PC-3 (cell line): ENCODE measurements at regions not wholly inside any gene's neighbourhood (a gene's known extent, or its start where the extent isn't known, plus 50 kb on each side); places are given as distances from the start of the nearest gene placed in this dataset.

Experiments
- ATAC-seq: fragments of 200-7000 bp; cut with Tn5 transposase; 2 replicates; pipeline ENCODE4 v1.9.1; 2020; ENCODE audit warnings: mild to moderate bottlenecking, moderate library complexity
- BruUV-seq: library from RNA; stranded (reverse); fragments of 400-500 nt; replicated peaks from 2 replicates; lab custom pipeline; 2021; lab: Mats Ljungman, UMichigan
- CTCF ChIA-PET: fragments of 300-600 bp; sonication (Branson Sonifier 250); formaldehyde crosslinking; loops from one replicate; lab custom pipeline; 2022; ENCODE audit warnings: antibody characterized with exemption; lab: Charles Lee
- POLR2A ChIA-PET: fragments of 300-600 bp; sonication (Branson Sonifier 250); formaldehyde crosslinking; loops from one replicate; lab custom pipeline; 2022; ENCODE audit warnings: antibody characterized with exemption; ENCODE audit not compliant: unreplicated experiment; lab: Charles Lee
- DNase-seq: peaks from one replicate; pipeline ENCODE4 v3.0.0-alpha.2; 2015
- H2AFZ ChIP-seq: fragments of 300-600 bp; sonication (generic); 2 replicates; pipeline ENCODE4 v1.6.0; 2016; ENCODE audit warnings: antibody characterized with exemption, low read length
- H3F3A ChIP-seq: fragments of 300-600 bp; sonication (generic); one replicate; pipeline ENCODE4 v1.6.0; 2017; ENCODE audit warnings: antibody characterized with exemption, low read length, control low read depth, mild to moderate bottlenecking; ENCODE audit not compliant: unreplicated experiment
- H3K27ac ChIP-seq: fragments of 300-600 bp; sonication (generic); 2 replicates; pipeline ENCODE4 v1.5.1; 2016; ENCODE audit warnings: mild to moderate bottlenecking, low read length
- H3K27me3 ChIP-seq: fragments of 300-600 bp; sonication (generic); 2 replicates; pipeline ENCODE4 v1.6.1; 2016; ENCODE audit warnings: low read length, mixed read lengths
- H3K36me3 ChIP-seq: fragments of 300-600 bp; sonication (generic); 2 replicates; pipeline ENCODE4 v1.6.1; 2016; ENCODE audit warnings: low read depth, mixed run types, low read length, mixed read lengths
- H3K4me1 ChIP-seq: fragments of 300-600 bp; sonication (generic); 2 replicates; pipeline ENCODE4 v1.5.1; 2016; ENCODE audit warnings: low read length; ENCODE audit not compliant: insufficient read depth
- H3K4me2 ChIP-seq: fragments of 300-600 bp; sonication (generic); 2 replicates; pipeline ENCODE4 v1.6.0; 2016; ENCODE audit warnings: low read length
- H3K4me3 ChIP-seq: fragments of 300-600 bp; sonication (generic); 2 replicates; pipeline ENCODE4 v1.5.1; 2016; ENCODE audit warnings: mild to moderate bottlenecking, low read length, mixed read lengths
- H3K79me2 ChIP-seq: fragments of 300-600 bp; sonication (generic); 2 replicates; pipeline ENCODE4 v1.6.1; 2017; ENCODE audit warnings: low read length, mixed read lengths
- H3K9ac ChIP-seq: fragments of 300-600 bp; sonication (generic); 2 replicates; pipeline ENCODE4 v1.6.0; 2016; ENCODE audit warnings: mild to moderate bottlenecking, low read length
- H3K9me2 ChIP-seq: fragments of 300-600 bp; sonication (generic); replicated peaks from 2 replicates; pipeline ENCODE4 v1.6.1; 2016; ENCODE audit warnings: mixed run types, low read length, mixed read lengths
- H3K9me3 ChIP-seq: fragments of 300-600 bp; sonication (generic); 2 replicates; pipeline ENCODE4 v1.6.1; 2016; ENCODE audit warnings: low read length, mixed read lengths
- H4K20me1 ChIP-seq: fragments of 300-600 bp; sonication (generic); 2 replicates; pipeline ENCODE4 v1.6.1; 2016; ENCODE audit warnings: low read length, mixed read lengths
- CTCF ChIP-seq: fragments of 300-600 bp; sonication (generic); conservative IDR thresholded peaks from 2 replicates; pipeline ENCODE4 v1.5.1; 2017; ENCODE audit warnings: antibody characterized with exemption, low read depth, mild to moderate bottlenecking, low read length
- EZH2 ChIP-seq: fragments of 300-600 bp; sonication (generic); IDR thresholded peaks from one replicate; pipeline ENCODE4 v1.6.1; 2017; ENCODE audit warnings: antibody characterized with exemption, mild to moderate bottlenecking, low read length; ENCODE audit not compliant: unreplicated experiment
- EZH2phosphoT487 ChIP-seq: fragments of 300-600 bp; sonication (generic); IDR thresholded peaks from 2 replicates; pipeline ENCODE4 v1.6.1; 2018; ENCODE audit warnings: mild to moderate bottlenecking, antibody characterized with exemption, low read length, borderline replicate concordance
- intact Hi-C: fragments of 100-400 bp; cut with micrococcal nuclease; formaldehyde crosslinking; loops from 2 replicates; pipeline ENCODE4 v1.9.0; 2023

GRCh38 chr3:44030285-44030684 lies 211.4 kb upstream of the TOPAZ1 start:
- Histone ChIP-seq H3K36me3 (no peaks in the 10 kb centered on the region), H3K4me1 (no peaks in the 10 kb centered on the region), H3K79me2 (no peaks in the 10 kb centered on the region), H3K9me3 (no peaks in the 10 kb centered on the region), H3K4me3 (no peak overlapping the region), H3K9ac (no peak overlapping the region), H4K20me1 (no peaks in the 10 kb centered on the region), H3K9me2 (no peaks in the 10 kb centered on the region), H3K4me2 (no peak overlapping the region), H3K27ac (no peak overlapping the region), H2AFZ (no peak overlapping the region), H3F3A (no peaks in the 10 kb centered on the region), H3K27me3 (no peaks in the 10 kb centered on the region)
- POLR2A ChIA-PET = no interaction called here
- intact Hi-C loops = no loop called here
- no peak for DNase-seq
- TF ChIP-seq EZH2 = no peak
- TF ChIP-seq CTCF = no peak
- TF ChIP-seq EZH2phosphoT487 = no peak
- no TSS peak for BruUV-seq
- no peak for ATAC-seq
- CTCF ChIA-PET = no interaction called here

GRCh38 chr3:44030687-44031305 lies 210.9 kb upstream of the TOPAZ1 start:
- Histone ChIP-seq H2AFZ (no peak overlapping the region), H3K4me2 (no peak overlapping the region), H3K27me3 (no peaks in the 10 kb centered on the region), H3F3A (no peaks in the 10 kb centered on the region), H4K20me1 (no peaks in the 10 kb centered on the region), H3K9ac (no peak overlapping the region), H3K9me3 (no peaks in the 10 kb centered on the region), H3K4me1 (no peaks in the 10 kb centered on the region), H3K9me2 (no peaks in the 10 kb centered on the region), H3K27ac (no peak overlapping the region), H3K36me3 (no peaks in the 10 kb centered on the region), H3K4me3 (no peak overlapping the region), H3K79me2 (no peaks in the 10 kb centered on the region)
- CTCF ChIA-PET = no interaction called here
- DNase-seq (peak; percentile 25), ATAC-seq (no peak)
- POLR2A ChIA-PET = no interaction called here
- TF ChIP-seq EZH2phosphoT487 (no peak), EZH2 (no peak), CTCF (no peak)
- intact Hi-C loops = no loop called here
- BruUV-seq = no TSS peak

GRCh38 chr3:44031387-44032380 lies 210.0 kb upstream of the TOPAZ1 start:
- Histone ChIP-seq H3F3A (no peaks in the 10 kb centered on the region), H3K27ac (no peak overlapping the region), H3K9me3 (no peaks in the 10 kb centered on the region), H3K36me3 (no peaks in the 10 kb centered on the region), H3K4me2 (no peak overlapping the region), H3K79me2 (no peaks in the 10 kb centered on the region), H2AFZ (no peak overlapping the region), H3K9ac (no peak overlapping the region), H4K20me1 (no peaks in the 10 kb centered on the region), H3K4me1 (no peaks in the 10 kb centered on the region), H3K4me3 (no peak overlapping the region), H3K9me2 (no peaks in the 10 kb centered on the region), H3K27me3 (no peaks in the 10 kb centered on the region)
- ATAC-seq = no peak
- CTCF ChIA-PET = no interaction called here
- intact Hi-C loops = no loop called here
- DNase-seq = no peak
- no TSS peak for BruUV-seq
- POLR2A ChIA-PET = no interaction called here
- TF ChIP-seq CTCF (no peak), EZH2 (no peak), EZH2phosphoT487 (no peak)
